ENCODE measurements at regions not wholly inside any gene's neighbourhood (a gene's known extent, or its start where the extent isn't known, plus 50 kb on each side); places are given as distances from the start of the nearest gene placed in this dataset.
A peak's percentile ranks its signal among the peaks of the same experiment; 100 is the strongest.
"Not testable (repeated sequence)": the region's sequence is repeated elsewhere in the genome, so short reads cannot be mapped to it uniquely, and the experiment has no call there.

DNA sequence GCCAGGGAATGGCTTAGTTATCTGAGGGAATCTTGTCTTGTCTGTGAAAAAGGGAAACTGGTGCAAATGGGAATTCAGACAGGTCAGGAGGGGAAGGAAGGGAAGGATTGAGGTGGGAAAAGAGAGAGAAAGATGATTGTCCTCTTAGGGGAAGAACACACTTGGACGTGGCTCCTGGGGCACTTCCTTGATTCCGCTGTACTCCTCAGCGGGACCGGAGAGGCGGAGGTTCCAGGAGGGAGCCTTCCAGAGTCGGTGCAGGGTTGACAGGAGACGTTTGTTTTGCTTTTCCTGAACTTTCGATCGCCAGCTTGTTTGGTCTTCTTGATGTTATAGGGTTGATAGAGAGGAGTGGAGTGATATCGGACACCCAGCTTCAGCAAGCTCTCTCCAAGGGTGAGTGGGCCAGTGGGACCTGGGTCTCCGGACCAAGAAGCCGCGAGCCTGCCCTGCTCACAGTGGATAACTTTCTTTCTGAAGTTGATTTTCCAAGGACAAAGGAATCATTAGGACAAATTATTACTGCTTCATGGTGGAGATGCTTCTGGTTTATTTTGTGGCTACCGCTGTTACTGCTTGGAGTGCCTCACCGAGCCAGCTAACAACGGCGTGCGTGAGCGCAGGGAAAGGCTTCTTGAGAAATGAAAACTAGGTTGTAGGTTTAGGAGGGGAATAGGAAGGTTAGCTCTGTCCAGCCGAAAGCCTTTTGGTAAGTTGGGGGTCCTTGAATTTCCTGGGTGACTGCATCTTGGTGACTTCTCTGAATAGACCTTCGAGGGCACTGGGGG lies 52.4 kb upstream of the APOD start:
- H3K36me3 ChIP-seq (ENCODE audit: control insufficient read depth in 2 of 2, insufficient read depth in 2 of 2, low read length in 1 of 2); H3K9me3 ChIP-seq (ENCODE audit: control insufficient read depth in 2 of 2, insufficient read depth in 1 of 2, low read depth in 1 of 2, low read length in 1 of 2); H3K27me3 ChIP-seq (ENCODE audit: control insufficient read depth in 1 of 2, insufficient read depth in 2 of 2, low read length in 2 of 2); H3K27ac ChIP-seq (ENCODE audit: low read depth in 2 of 2, low read length in 1 of 2); H3K4me3 ChIP-seq (ENCODE audit: low read depth in 1 of 2, low read length in 2 of 2); H3K4me1 ChIP-seq (ENCODE audit: control insufficient read depth in 2 of 2, insufficient read depth in 2 of 2, low read length in 1 of 2): not testable (repeated sequence)
- WGBS, 2 donors, result 48 to 58% methylated on average over 13 to 20 of the region's 21 CpGs

- not testable (repeated sequence) for H3K27me3 ChIP-seq (ENCODE audit: control insufficient read depth in 1 of 2, insufficient read depth in 2 of 2, low read length in 2 of 2); H3K9me3 ChIP-seq (ENCODE audit: control insufficient read depth in 2 of 2, insufficient read depth in 1 of 2, low read depth in 1 of 2, low read length in 1 of 2); H3K4me1 ChIP-seq (ENCODE audit: control insufficient read depth in 2 of 2, insufficient read depth in 2 of 2, low read length in 1 of 2); H3K4me3 ChIP-seq (ENCODE audit: low read depth in 1 of 2, low read length in 2 of 2); H3K36me3 ChIP-seq (ENCODE audit: control insufficient read depth in 2 of 2, insufficient read depth in 2 of 2, low read length in 1 of 2)
- peak overlapping the region in 1 of 2 donors; percentile 22 for H3K27ac ChIP-seq (ENCODE audit: low read depth in 2 of 2, low read length in 1 of 2)
- WGBS, 2 donors, result 2 to 9% methylated on average over 11 to 16 of the region's 64 CpGs
These were observed 51.6 kb upstream of the APOD start for GRCh38 chr3:195635262-195635873.

DNA sequence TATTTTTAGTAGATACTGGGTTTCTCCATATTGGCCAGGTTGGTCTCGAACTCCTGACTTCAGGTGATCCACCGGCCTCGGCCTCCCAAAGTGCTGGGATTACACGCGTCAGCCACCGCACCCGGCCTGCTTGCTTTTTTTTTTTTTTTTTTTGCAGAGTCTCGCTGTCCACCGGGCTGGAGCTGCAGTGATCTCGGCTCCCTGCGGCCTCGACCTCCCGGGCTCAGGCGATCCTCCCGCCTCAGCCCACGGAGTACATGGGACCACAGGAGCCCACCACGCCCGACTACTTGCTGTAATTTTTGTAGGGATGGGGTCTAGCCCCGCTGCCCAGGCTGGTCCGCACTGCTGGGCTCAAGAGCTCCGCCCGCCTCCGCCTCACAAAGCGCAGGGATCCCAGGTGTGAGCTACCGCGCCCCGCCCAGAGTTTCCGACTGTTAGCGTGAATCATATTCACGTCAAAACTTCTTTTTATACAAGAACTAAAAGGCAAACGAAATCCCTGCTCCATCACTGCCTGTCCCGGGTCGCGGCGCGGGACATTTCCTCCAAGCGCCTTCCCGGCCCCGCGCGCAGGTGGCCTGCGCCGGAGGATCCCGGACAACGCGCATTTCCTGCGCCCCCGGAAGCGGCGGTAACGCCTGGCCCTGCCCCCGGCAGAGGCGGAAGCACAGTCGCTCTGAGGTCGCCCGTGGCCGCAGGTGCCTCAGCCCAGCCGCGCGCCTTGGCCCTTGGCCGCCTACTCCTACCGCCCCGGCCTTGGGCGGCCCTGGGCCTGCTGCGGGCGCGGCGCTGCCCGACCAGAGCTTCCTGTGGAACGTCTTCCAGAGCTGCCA lies 50.9 kb upstream of the APOD start:
- 0 to 1% methylated on average over 7 to 19 of the region's 70 CpGs for WGBS, 2 donors
- not testable (repeated sequence) for H3K4me1 ChIP-seq (ENCODE audit: control insufficient read depth in 2 of 2, insufficient read depth in 2 of 2, low read length in 1 of 2); H3K27me3 ChIP-seq (ENCODE audit: control insufficient read depth in 1 of 2, insufficient read depth in 2 of 2, low read length in 2 of 2); H3K9me3 ChIP-seq (ENCODE audit: control insufficient read depth in 2 of 2, insufficient read depth in 1 of 2, low read depth in 1 of 2, low read length in 1 of 2); H3K36me3 ChIP-seq (ENCODE audit: control insufficient read depth in 2 of 2, insufficient read depth in 2 of 2, low read length in 1 of 2)
- H3K4me3 ChIP-seq (ENCODE audit: low read depth in 1 of 2, low read length in 2 of 2), result peak overlapping the region; percentile 31 to 34
- peak overlapping the region; percentile 57 to 68 for H3K27ac ChIP-seq (ENCODE audit: low read depth in 2 of 2, low read length in 1 of 2)
